Gastroesophageal sphincter (tissue), 3 donors: ENCODE measurements at regions not wholly inside any gene's neighbourhood (a gene's known extent, or its start where the extent isn't known, plus 50 kb on each side); places are given as distances from the start of the nearest gene placed in this dataset.

ENCODE experiments used
- EP300 ChIP-seq: sonication (generic); formaldehyde crosslinking; IDR thresholded peaks from one replicate; pipeline ENCODE4 v1.6.1; 2017; ENCODE audit warnings: antibody characterized with exemption, mild to moderate bottlenecking
- POLR2A ChIP-seq, 2 donors: fragments of 450-650 bp; IDR thresholded peaks; one replicate each; pipeline ENCODE4 v1.6.1; 2017; ENCODE audit warnings: antibody characterized with exemption in 2 of 2, mild to moderate bottlenecking in 2 of 2, moderate library complexity in 1 of 2
- POLR2AphosphoS5 ChIP-seq: sonication (generic); formaldehyde crosslinking; IDR thresholded peaks from one replicate; pipeline ENCODE4 v1.6.1; 2017; ENCODE audit warnings: antibody characterized with exemption
- TF ChIP-seq, protein P1 (sequence below), 4 experiments: fragments of 200-600 bp in 2 of 4; fragments of 450-650 bp in 2 of 4; sonication (generic) in 1 of 4; IDR thresholded peaks; one replicate each; pipeline ENCODE4 v1.5.1; 2017 to 2019; ENCODE audit warnings: antibody characterized with exemption in 4 of 4, mild to moderate bottlenecking in 2 of 4, moderate library complexity in 2 of 4

DNA sequence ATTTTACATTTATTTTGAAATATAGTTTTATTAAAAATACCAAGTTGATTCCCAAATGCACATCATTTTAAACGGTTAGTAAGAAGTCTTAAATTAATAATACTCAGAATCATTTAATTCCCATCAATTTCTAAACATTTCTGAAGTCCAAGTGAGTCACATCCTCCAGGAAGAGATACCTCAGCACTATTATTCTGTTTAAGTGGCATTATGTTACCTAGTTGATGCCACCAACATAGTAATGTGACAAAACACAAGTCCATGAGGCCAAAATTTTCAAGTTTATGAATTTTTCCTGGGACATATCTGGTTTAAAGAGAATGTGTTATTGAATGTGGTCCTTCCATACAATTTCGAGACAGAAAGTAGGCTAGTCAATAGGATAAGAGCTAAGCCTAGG lies 1348.3 kb upstream of the CDH9 start:
- no peak for TF ChIP-seq POLR2AphosphoS5
- no peak for TF ChIP-seq POLR2A (IDR thresholded peaks at IDR 0.05)
- TF ChIP-seq, protein P1, sequence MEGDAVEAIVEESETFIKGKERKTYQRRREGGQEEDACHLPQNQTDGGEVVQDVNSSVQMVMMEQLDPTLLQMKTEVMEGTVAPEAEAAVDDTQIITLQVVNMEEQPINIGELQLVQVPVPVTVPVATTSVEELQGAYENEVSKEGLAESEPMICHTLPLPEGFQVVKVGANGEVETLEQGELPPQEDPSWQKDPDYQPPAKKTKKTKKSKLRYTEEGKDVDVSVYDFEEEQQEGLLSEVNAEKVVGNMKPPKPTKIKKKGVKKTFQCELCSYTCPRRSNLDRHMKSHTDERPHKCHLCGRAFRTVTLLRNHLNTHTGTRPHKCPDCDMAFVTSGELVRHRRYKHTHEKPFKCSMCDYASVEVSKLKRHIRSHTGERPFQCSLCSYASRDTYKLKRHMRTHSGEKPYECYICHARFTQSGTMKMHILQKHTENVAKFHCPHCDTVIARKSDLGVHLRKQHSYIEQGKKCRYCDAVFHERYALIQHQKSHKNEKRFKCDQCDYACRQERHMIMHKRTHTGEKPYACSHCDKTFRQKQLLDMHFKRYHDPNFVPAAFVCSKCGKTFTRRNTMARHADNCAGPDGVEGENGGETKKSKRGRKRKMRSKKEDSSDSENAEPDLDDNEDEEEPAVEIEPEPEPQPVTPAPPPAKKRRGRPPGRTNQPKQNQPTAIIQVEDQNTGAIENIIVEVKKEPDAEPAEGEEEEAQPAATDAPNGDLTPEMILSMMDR (IDR thresholded peaks at IDR 0.05) = no peak
- TF ChIP-seq EP300 = no peak
